ENCODE measurements at regions not wholly inside any gene's neighbourhood (a gene's known extent, or its start where the extent isn't known, plus 50 kb on each side); places are given as distances from the start of the nearest gene placed in this dataset.

GRCh38 chr2:204298404-204298803 is 246.9 kb upstream of the PARD3B start:
- TF ChIP-seq CTCF (IDR thresholded peaks at IDR 0.05) (no peak), POLR2A (IDR thresholded peaks at IDR 0.05) (no peak)

Data from uterus (tissue), 2 donors.